SK-N-SH treated with all-trans-retinoic acid at 6 μM for 48 hours (cell line): ENCODE measurements at regions not wholly inside any gene's neighbourhood (a gene's known extent, or its start where the extent isn't known, plus 50 kb on each side); places are given as distances from the start of the nearest gene placed in this dataset.

Source experiments
- ATAC-seq: fragments of 200-7000 bp; cut with Tn5 transposase; 3 replicates; pipeline ENCODE4 v1.9.1; 2020; ENCODE audit warnings: mild to moderate bottlenecking, moderate library complexity
- ARNTL ChIP-seq: fragments of 450-650 bp; formaldehyde crosslinking; IDR thresholded peaks from 2 replicates; pipeline ENCODE4 v1.5.0; 2020; ENCODE audit warnings: low read depth, mild to moderate bottlenecking, moderate library complexity, borderline replicate concordance
- CREB5 ChIP-seq: fragments of 250-450 bp; sonication (Bioruptor Pico); IDR thresholded peaks from 2 replicates; pipeline ENCODE4 v1.5.1; 2020; ENCODE audit warnings: low read depth, mild to moderate bottlenecking, moderate library complexity
- CSDC2 ChIP-seq: fragments of 250-450 bp; sonication (Bioruptor Pico); IDR thresholded peaks from 2 replicates; pipeline ENCODE4 v1.5.0; 2020; ENCODE audit warnings: mild to moderate bottlenecking, moderate library complexity
- ESRRG ChIP-seq: fragments of 250-450 bp; sonication (Bioruptor Pico); IDR thresholded peaks from 2 replicates; pipeline ENCODE4 v1.6.1; 2021; ENCODE audit warnings: mild to moderate bottlenecking
- ISL1 ChIP-seq: fragments of 250-450 bp; sonication (Bioruptor Pico); IDR thresholded peaks from 2 replicates; pipeline ENCODE4 v2.1.2; 2022; ENCODE audit warnings: mild to moderate bottlenecking, moderate library complexity
- OSR1 ChIP-seq: fragments of 250-450 bp; sonication (Bioruptor Pico); IDR thresholded peaks from 2 replicates; pipeline ENCODE4 v1.8.0; 2022; ENCODE audit warnings: moderate library complexity, mild to moderate bottlenecking, inconsistent platforms
- PPARA ChIP-seq: fragments of 250-450 bp; sonication (Bioruptor Pico); IDR thresholded peaks from 2 replicates; pipeline ENCODE4 v1.5.0; 2020; ENCODE audit warnings: mild to moderate bottlenecking, borderline replicate concordance
- RARB ChIP-seq: fragments of 250-450 bp; sonication (Bioruptor Pico); IDR thresholded peaks from 2 replicates; pipeline ENCODE4 v1.8.0; 2021; ENCODE audit warnings: mild to moderate bottlenecking, moderate library complexity
- SNAI2 ChIP-seq: fragments of 250-450 bp; sonication (Bioruptor Pico); IDR thresholded peaks from 2 replicates; pipeline ENCODE4 v1.5.0; 2020; ENCODE audit warnings: mild to moderate bottlenecking, moderate library complexity
- TCF4 ChIP-seq: fragments of 250-450 bp; sonication (Bioruptor Pico); IDR thresholded peaks from 2 replicates; pipeline ENCODE4 v1.8.0; 2021; ENCODE audit warnings: mild to moderate bottlenecking, moderate library complexity, borderline replicate concordance
- TOX ChIP-seq: fragments of 250-450 bp; sonication (Bioruptor Pico); IDR thresholded peaks from 2 replicates; pipeline ENCODE4 v1.8.0; 2021; ENCODE audit warnings: mild to moderate bottlenecking, moderate library complexity, borderline replicate concordance
- TSHZ2 ChIP-seq: fragments of 250-450 bp; sonication (Bioruptor Pico); IDR thresholded peaks from 2 replicates; pipeline ENCODE4 v1.5.0; 2020; ENCODE audit warnings: mild to moderate bottlenecking, moderate library complexity
- ZC3H10 ChIP-seq: fragments of 250-450 bp; sonication (Bioruptor Pico); IDR thresholded peaks from 2 replicates; pipeline ENCODE4 v1.5.1; 2021; ENCODE audit warnings: mild to moderate bottlenecking, moderate library complexity
- ZFP3 ChIP-seq: fragments of 250-450 bp; sonication (Bioruptor Pico); IDR thresholded peaks from 2 replicates; pipeline ENCODE4 v1.5.0; 2020; ENCODE audit warnings: mild to moderate bottlenecking, moderate library complexity
- ZFP30 ChIP-seq: fragments of 450-650 bp; formaldehyde crosslinking; IDR thresholded peaks from 2 replicates; pipeline ENCODE4 v1.5.0; 2022; ENCODE audit warnings: mild to moderate bottlenecking, moderate library complexity
- ZNF565 ChIP-seq: fragments of 450-650 bp; formaldehyde crosslinking; conservative IDR thresholded peaks from 2 replicates; pipeline ENCODE4 v1.5.0; 2020; ENCODE audit warnings: low read depth, mild to moderate bottlenecking, moderate library complexity
- ZNF70 ChIP-seq: fragments of 450-650 bp; formaldehyde crosslinking; IDR thresholded peaks from 2 replicates; pipeline ENCODE4 v1.5.0; 2020; ENCODE audit warnings: mild to moderate bottlenecking, moderate library complexity
- ZNF8 ChIP-seq: fragments of 450-650 bp; formaldehyde crosslinking; IDR thresholded peaks from 2 replicates; pipeline ENCODE4 v1.5.0; 2020; ENCODE audit warnings: mild to moderate bottlenecking, moderate library complexity
- TF ChIP-seq, protein P1 (sequence below): fragments of 250-450 bp; sonication (Bioruptor Pico); IDR thresholded peaks from 2 replicates; pipeline ENCODE4 v1.8.0; 2020; ENCODE audit warnings: mild to moderate bottlenecking, moderate library complexity, borderline replicate concordance
- TF ChIP-seq, protein P2 (sequence below): fragments of 250-450 bp; sonication (Bioruptor Pico); IDR thresholded peaks from 2 replicates; pipeline ENCODE4 v1.5.1; 2021; ENCODE audit warnings: mild to moderate bottlenecking, moderate library complexity
- TF ChIP-seq, protein P3 (sequence below): fragments of 250-450 bp; sonication (Bioruptor Pico); IDR thresholded peaks from 2 replicates; pipeline ENCODE4 v1.8.0; 2021; ENCODE audit warnings: low read depth, mild to moderate bottlenecking, moderate library complexity, borderline replicate concordance

- TF ChIP-seq, protein P1, sequence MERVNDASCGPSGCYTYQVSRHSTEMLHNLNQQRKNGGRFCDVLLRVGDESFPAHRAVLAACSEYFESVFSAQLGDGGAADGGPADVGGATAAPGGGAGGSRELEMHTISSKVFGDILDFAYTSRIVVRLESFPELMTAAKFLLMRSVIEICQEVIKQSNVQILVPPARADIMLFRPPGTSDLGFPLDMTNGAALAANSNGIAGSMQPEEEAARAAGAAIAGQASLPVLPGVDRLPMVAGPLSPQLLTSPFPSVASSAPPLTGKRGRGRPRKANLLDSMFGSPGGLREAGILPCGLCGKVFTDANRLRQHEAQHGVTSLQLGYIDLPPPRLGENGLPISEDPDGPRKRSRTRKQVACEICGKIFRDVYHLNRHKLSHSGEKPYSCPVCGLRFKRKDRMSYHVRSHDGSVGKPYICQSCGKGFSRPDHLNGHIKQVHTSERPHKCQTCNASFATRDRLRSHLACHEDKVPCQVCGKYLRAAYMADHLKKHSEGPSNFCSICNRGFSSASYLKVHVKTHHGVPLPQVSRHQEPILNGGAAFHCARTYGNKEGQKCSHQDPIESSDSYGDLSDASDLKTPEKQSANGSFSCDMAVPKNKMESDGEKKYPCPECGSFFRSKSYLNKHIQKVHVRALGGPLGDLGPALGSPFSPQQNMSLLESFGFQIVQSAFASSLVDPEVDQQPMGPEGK (CRISPR knock-in tag): no peak
- TF ChIP-seq ZC3H10 (no peak), ZNF565 (CRISPR knock-in tag) (no peak), ISL1 (CRISPR knock-in tag) (no peak), ESRRG (CRISPR knock-in tag) (no peak), PPARA (no peak)
- ATAC-seq: no peak
These were observed 271.6 kb downstream of the DHX35 start for GRCh38 chr20:39233755-39234154.

DNA sequence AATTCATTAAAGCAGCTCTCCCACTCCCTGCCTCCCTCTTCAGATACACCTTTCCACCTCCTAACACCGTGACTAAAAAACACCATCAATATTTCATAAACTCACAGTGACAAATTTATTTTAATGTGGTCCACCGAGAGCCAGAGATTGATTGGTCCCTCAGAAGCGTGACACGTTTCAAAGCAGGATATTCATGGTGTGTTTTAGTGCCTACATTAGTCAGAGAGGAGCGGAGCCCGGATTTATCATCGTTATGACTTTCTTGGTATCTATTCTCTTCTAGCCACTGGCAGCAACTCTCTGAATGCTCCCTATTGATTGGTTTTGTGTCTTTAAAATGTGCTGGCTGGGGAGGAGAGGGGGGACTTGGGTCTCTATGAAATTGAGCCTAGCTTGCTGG, 265.3 kb downstream of the DHX35 start:
- ATAC-seq: no peak
- TF ChIP-seq CREB5 (CRISPR knock-in tag) (no peak), TCF4 (no peak), OSR1 (CRISPR knock-in tag) (no peak), ESRRG (CRISPR knock-in tag) (no peak), ZFP30 (no peak), PPARA (no peak), RARB (no peak), ZC3H10 (no peak), ZNF565 (CRISPR knock-in tag) (no peak), ZNF70 (CRISPR knock-in tag) (no peak), SNAI2 (CRISPR knock-in tag) (no peak), TSHZ2 (CRISPR knock-in tag) (no peak), CSDC2 (no peak), ZNF8 (CRISPR knock-in tag) (no peak), ZFP3 (CRISPR knock-in tag) (no peak), ISL1 (CRISPR knock-in tag) (no peak), ARNTL (CRISPR knock-in tag) (no peak)
- TF ChIP-seq, protein P2, sequence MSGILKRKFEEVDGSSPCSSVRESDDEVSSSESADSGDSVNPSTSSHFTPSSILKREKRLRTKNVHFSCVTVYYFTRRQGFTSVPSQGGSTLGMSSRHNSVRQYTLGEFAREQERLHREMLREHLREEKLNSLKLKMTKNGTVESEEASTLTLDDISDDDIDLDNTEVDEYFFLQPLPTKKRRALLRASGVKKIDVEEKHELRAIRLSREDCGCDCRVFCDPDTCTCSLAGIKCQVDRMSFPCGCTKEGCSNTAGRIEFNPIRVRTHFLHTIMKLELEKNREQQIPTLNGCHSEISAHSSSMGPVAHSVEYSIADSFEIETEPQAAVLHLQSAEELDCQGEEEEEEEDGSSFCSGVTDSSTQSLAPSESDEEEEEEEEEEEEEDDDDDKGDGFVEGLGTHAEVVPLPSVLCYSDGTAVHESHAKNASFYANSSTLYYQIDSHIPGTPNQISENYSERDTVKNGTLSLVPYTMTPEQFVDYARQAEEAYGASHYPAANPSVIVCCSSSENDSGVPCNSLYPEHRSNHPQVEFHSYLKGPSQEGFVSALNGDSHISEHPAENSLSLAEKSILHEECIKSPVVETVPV (CRISPR knock-in tag): no peak
- TF ChIP-seq, protein P1 (CRISPR knock-in tag): no peak
- TF ChIP-seq, protein P3, sequence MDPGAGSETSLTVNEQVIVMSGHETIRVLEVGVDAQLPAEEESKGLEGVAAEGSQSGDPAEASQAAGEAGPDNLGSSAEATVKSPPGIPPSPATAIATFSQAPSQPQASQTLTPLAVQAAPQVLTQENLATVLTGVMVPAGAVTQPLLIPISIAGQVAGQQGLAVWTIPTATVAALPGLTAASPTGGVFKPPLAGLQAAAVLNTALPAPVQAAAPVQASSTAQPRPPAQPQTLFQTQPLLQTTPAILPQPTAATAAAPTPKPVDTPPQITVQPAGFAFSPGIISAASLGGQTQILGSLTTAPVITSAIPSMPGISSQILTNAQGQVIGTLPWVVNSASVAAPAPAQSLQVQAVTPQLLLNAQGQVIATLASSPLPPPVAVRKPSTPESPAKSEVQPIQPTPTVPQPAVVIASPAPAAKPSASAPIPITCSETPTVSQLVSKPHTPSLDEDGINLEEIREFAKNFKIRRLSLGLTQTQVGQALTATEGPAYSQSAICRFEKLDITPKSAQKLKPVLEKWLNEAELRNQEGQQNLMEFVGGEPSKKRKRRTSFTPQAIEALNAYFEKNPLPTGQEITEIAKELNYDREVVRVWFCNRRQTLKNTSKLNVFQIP (CRISPR knock-in tag): no peak

GRCh38 chr20:39225978-39226377, 263.8 kb downstream of the DHX35 start:
- no peak for TF ChIP-seq TOX (CRISPR knock-in tag)
- ATAC-seq: no peak
